GM12878 (cell line): ENCODE measurements at regions not wholly inside any gene's neighbourhood (a gene's known extent, or its start where the extent isn't known, plus 50 kb on each side); places are given as distances from the start of the nearest gene placed in this dataset.

Source experiments
- CREM ChIP-seq: IDR thresholded peaks from 2 replicates; pipeline ENCODE4 v1.6.1; 2014; ENCODE audit warnings: antibody characterized with exemption, low read depth
- EZH2 ChIP-seq: IDR thresholded peaks from 2 replicates; pipeline ENCODE4 v1.6.1; 2012; ENCODE audit warnings: low read depth, mild to moderate bottlenecking, control low read depth, inconsistent platforms, low read length, borderline replicate concordance; ENCODE audit not compliant: control insufficient read depth
- GATAD2B ChIP-seq: fragments of 450-650 bp; conservative IDR thresholded peaks from 2 replicates; pipeline ENCODE4 v1.6.1; 2017; ENCODE audit warnings: low read depth, mild to moderate bottlenecking, moderate library complexity
- HCFC1 ChIP-seq: fragments of 150-350 bp; IDR thresholded peaks from 2 replicates; pipeline ENCODE4 v1.6.1; 2014; ENCODE audit warnings: low read length
- IKZF1 ChIP-seq: fragments of 450-650 bp; conservative IDR thresholded peaks from 2 replicates; pipeline ENCODE4 v1.6.1; 2017; ENCODE audit warnings: antibody characterized with exemption, mild to moderate bottlenecking
- MEF2B ChIP-seq: fragments of 450-650 bp; IDR thresholded peaks from 2 replicates; pipeline ENCODE4 v1.6.1; 2018; ENCODE audit warnings: mild to moderate bottlenecking, moderate library complexity; ENCODE audit not compliant: partially characterized antibody, poor library complexity, severe bottlenecking
- SIN3A ChIP-seq: IDR thresholded peaks from 2 replicates; pipeline ENCODE4 v1.6.1; 2012; ENCODE audit warnings: low read depth, low read length, improper control_type of control experiment
- SREBF1 ChIP-seq: IDR thresholded peaks from 2 replicates; pipeline ENCODE4 v1.6.1; 2012; ENCODE audit warnings: mild to moderate bottlenecking, low read length
- STAT1 ChIP-seq: fragments of 450-650 bp; conservative IDR thresholded peaks from 2 replicates; pipeline ENCODE4 v1.6.1; 2014; ENCODE audit warnings: antibody characterized with exemption, mild to moderate bottlenecking
- SUZ12 ChIP-seq: fragments of 200-600 bp; sonication (generic); IDR thresholded peaks from one replicate; pipeline ENCODE4 v1.6.1; 2018; ENCODE audit warnings: antibody characterized with exemption, mild to moderate bottlenecking; ENCODE audit not compliant: unreplicated experiment
- YY1 ChIP-seq: IDR thresholded peaks from 2 replicates; pipeline ENCODE4 v1.6.1; 2011; ENCODE audit warnings: low read depth, mild to moderate bottlenecking, low read length
- ZNF217 ChIP-seq: fragments of 450-650 bp; IDR thresholded peaks from 2 replicates; pipeline ENCODE4 v1.6.1; 2017; ENCODE audit warnings: antibody characterized with exemption, mild to moderate bottlenecking
- TF ChIP-seq, protein P1 (sequence below): IDR thresholded peaks from 2 replicates; pipeline ENCODE4 v1.6.1; 2012; ENCODE audit warnings: low read length, inconsistent platforms
- TF ChIP-seq, protein P2 (sequence below): fragments of 450-650 bp; IDR thresholded peaks from 2 replicates; pipeline ENCODE4 v1.6.1; 2017; ENCODE audit warnings: mild to moderate bottlenecking
- TF ChIP-seq, protein P3 (sequence below): fragments of 450-650 bp; conservative IDR thresholded peaks from 2 replicates; pipeline ENCODE4 v1.6.1; 2017; ENCODE audit warnings: mild to moderate bottlenecking, moderate library complexity

DNA sequence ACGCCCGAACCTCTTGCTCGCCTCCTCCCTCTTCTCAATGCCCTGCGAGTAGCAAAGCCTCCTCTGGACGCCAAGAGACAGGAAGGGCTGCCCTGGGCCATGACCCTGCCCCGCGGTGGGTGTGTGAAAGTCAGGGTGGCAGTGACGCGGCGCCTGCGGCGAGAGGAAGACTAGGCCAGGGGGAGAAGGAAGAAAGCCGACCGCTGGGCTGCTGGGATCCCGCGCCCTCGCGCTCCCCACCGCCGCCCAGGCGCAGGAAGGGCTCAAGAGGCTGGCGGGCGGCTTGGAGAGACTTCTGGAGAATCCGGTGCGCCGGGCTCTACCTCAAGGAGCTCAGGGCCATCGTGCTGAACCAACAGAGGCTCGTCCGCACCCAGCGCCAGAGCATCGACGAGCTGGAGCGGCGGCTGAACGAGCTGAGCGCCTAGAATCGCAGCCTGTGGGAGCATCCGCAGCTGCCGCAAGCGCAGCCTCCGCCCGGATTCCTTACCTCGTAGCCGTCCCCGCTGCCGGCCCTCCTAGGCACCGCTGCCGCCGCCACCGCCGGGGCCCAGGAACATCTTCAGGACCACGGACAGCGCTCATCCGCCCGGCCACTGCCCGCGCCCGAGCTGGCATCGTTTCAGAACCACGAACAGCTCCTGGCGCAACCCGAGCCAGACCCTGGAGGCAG is 105.0 kb upstream of the PRB2 start (continued):
- TF ChIP-seq, protein P1, sequence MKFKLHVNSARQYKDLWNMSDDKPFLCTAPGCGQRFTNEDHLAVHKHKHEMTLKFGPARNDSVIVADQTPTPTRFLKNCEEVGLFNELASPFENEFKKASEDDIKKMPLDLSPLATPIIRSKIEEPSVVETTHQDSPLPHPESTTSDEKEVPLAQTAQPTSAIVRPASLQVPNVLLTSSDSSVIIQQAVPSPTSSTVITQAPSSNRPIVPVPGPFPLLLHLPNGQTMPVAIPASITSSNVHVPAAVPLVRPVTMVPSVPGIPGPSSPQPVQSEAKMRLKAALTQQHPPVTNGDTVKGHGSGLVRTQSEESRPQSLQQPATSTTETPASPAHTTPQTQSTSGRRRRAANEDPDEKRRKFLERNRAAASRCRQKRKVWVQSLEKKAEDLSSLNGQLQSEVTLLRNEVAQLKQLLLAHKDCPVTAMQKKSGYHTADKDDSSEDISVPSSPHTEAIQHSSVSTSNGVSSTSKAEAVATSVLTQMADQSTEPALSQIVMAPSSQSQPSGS: no peak
- TF ChIP-seq GATAD2B (no peak), SUZ12 (no peak), SIN3A (peak; percentile 97), YY1 (0 out of 2 replicates have a peak, but pooled peaks have one; percentile 20), ZNF217 (no peak), EZH2 (no peak), MEF2B (no peak), IKZF1 (peak; percentile 15; the same call in 1 of the 2 replicates), STAT1 (no peak), HCFC1 (peak; percentile 35; the same call in 1 of the 2 replicates), CREM (no peak), SREBF1 (peak; percentile 76; the same call in 1 of the 2 replicates)
- TF ChIP-seq, protein P2, sequence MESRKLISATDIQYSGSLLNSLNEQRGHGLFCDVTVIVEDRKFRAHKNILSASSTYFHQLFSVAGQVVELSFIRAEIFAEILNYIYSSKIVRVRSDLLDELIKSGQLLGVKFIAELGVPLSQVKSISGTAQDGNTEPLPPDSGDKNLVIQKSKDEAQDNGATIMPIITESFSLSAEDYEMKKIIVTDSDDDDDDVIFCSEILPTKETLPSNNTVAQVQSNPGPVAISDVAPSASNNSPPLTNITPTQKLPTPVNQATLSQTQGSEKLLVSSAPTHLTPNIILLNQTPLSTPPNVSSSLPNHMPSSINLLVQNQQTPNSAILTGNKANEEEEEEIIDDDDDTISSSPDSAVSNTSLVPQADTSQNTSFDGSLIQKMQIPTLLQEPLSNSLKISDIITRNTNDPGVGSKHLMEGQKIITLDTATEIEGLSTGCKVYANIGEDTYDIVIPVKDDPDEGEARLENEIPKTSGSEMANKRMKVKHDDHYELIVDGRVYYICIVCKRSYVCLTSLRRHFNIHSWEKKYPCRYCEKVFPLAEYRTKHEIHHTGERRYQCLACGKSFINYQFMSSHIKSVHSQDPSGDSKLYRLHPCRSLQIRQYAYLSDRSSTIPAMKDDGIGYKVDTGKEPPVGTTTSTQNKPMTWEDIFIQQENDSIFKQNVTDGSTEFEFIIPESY: peak; percentile 95
- TF ChIP-seq, protein P3, sequence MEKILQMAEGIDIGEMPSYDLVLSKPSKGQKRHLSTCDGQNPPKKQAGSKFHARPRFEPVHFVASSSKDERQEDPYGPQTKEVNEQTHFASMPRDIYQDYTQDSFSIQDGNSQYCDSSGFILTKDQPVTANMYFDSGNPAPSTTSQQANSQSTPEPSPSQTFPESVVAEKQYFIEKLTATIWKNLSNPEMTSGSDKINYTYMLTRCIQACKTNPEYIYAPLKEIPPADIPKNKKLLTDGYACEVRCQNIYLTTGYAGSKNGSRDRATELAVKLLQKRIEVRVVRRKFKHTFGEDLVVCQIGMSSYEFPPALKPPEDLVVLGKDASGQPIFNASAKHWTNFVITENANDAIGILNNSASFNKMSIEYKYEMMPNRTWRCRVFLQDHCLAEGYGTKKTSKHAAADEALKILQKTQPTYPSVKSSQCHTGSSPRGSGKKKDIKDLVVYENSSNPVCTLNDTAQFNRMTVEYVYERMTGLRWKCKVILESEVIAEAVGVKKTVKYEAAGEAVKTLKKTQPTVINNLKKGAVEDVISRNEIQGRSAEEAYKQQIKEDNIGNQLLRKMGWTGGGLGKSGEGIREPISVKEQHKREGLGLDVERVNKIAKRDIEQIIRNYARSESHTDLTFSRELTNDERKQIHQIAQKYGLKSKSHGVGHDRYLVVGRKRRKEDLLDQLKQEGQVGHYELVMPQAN: peak; percentile 90
